ENCODE measurements at regions not wholly inside any gene's neighbourhood (a gene's known extent, or its start where the extent isn't known, plus 50 kb on each side); places are given as distances from the start of the nearest gene placed in this dataset.

DNA sequence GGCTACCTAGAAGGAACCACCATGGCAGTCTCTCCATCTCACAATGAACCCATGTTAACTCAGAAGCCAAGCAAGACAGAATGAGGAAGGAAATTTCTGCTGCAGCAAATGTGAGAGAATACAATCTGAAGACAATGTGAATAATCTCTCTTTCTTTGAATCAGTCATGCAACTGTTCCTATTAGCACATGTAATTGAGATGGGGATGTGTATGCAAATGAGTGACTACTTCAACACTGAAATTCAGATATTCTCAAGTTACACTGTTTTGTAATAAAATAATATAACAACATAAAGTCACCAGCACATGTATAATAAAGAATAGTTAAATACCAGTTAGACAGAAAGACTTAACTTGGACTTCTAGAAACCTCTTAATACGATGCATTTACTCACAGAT is 1200.6 kb upstream of the PIK3C3 start:
- Histone ChIP-seq H3K14ac (ENCODE audit: low read length) (no peak overlapping the region), H3K4me2 (ENCODE audit: insufficient read depth, low read length, poor library complexity, severe bottlenecking) (no peak overlapping the region), H3K4me1 (ENCODE audit: control insufficient read depth in 2 of 2, insufficient read depth in 1 of 2, low read depth in 1 of 2, low read length in 2 of 2) (no peaks in the 10 kb centered on the region), H2AK5ac (ENCODE audit: low read depth, low read length) (no peak overlapping the region), H2AFZ (ENCODE audit: low read length) (no peak overlapping the region), H3K9ac (ENCODE audit: low read depth, low read length, poor library complexity) (no peak overlapping the region), H4K8ac (ENCODE audit: low read depth, low read length) (no peak overlapping the region), H3K79me1 (ENCODE audit: low read depth, low read length) (no peaks in the 10 kb centered on the region), H3K18ac (ENCODE audit: low read length) (no peak overlapping the region), H3K4me3 (ENCODE audit: low read length in 2 of 2) (no peak overlapping the region), H2BK120ac (ENCODE audit: low read depth, low read length) (no peak overlapping the region), H3K27me3 (ENCODE audit: control insufficient read depth in 3 of 3, insufficient read depth in 3 of 3, low read depth in 1 of 3, low read length in 3 of 3) (no peaks in the 10 kb centered on the region), H2BK12ac (ENCODE audit: low read length) (no peak overlapping the region), H3K27ac (replicated peaks; ENCODE audit: low read length) (no peak overlapping the region), H3K36me3 (replicated peaks in 1 of 2; ENCODE audit: control insufficient read depth in 2 of 2, insufficient read depth in 2 of 2, low read length in 2 of 2) (no peaks in the 10 kb centered on the region), H2BK15ac (ENCODE audit: low read length) (no peak overlapping the region), H3K4ac (ENCODE audit: low read length) (no peak overlapping the region), H3K9me3 (replicated peaks in 1 of 2; ENCODE audit: control insufficient read depth in 2 of 2, insufficient read depth in 1 of 2, low read depth in 1 of 2, low read length in 2 of 2) (peaks cover 0 to 2% of the 10 kb centered on the region in 2 donors), H2BK5ac (ENCODE audit: low read length) (no peak overlapping the region), H3K23ac (ENCODE audit: low read depth, low read length, poor library complexity) (no peak overlapping the region), H4K91ac (ENCODE audit: low read depth, low read length, poor library complexity) (no peak overlapping the region)
- WGBS, 2 donors (ENCODE audit: extremely low coverage in 2 of 2, insufficient read length in 2 of 2, insufficient replicate concordance in 1 of 2) = no CpG with 5 or more reads among the region's 1 CpG
- DNase-seq (ENCODE audit: low spot score) = no peak

DNA sequence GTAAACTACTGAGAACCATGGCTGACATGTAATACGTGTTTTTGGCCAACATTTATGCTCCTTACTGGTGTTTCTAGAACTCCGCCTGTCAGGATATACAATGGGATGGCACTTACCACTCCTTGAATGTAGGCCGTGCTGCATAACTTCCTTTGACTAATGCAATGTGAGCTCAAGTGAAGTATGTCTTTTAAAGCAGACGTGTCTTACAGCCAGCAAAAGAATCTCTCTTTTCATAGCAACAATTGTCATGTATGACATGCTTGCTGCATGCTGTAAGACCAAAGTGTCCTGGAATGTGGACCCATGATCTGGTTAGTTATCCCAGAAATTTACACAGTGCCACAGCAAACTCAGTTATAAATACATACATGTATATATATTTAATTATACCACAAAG is 1202.7 kb upstream of the PIK3C3 start:
- no peak overlapping the region for H2BK5ac ChIP-seq (ENCODE audit: low read length)
- no peaks in the 10 kb centered on the region for H3K4me1 ChIP-seq (ENCODE audit: control insufficient read depth in 2 of 2, insufficient read depth in 1 of 2, low read depth in 1 of 2, low read length in 2 of 2)
- peaks cover 0 to 2% of the 10 kb centered on the region in 2 donors for H3K9me3 ChIP-seq (replicated peaks in 1 of 2; ENCODE audit: control insufficient read depth in 2 of 2, insufficient read depth in 1 of 2, low read depth in 1 of 2, low read length in 2 of 2)
- no peak overlapping the region for H2AK5ac ChIP-seq (ENCODE audit: low read depth, low read length)
- no CpG with 5 or more reads among the region's 4 CpGs for WGBS, 2 donors (ENCODE audit: extremely low coverage in 2 of 2, insufficient read length in 2 of 2, insufficient replicate concordance in 1 of 2)
- H3K4ac ChIP-seq (ENCODE audit: low read length) = no peak overlapping the region
- no peaks in the 10 kb centered on the region for H3K27me3 ChIP-seq (ENCODE audit: control insufficient read depth in 3 of 3, insufficient read depth in 3 of 3, low read depth in 1 of 3, low read length in 3 of 3)
- H2BK15ac ChIP-seq (ENCODE audit: low read length) = no peak overlapping the region
- H2BK12ac ChIP-seq (ENCODE audit: low read length) = no peak overlapping the region
- no peak for DNase-seq (ENCODE audit: low spot score)
- H3K79me1 ChIP-seq (ENCODE audit: low read depth, low read length) = no peaks in the 10 kb centered on the region
- no peak overlapping the region for H3K4me3 ChIP-seq (ENCODE audit: low read length in 2 of 2)
- H2BK120ac ChIP-seq (ENCODE audit: low read depth, low read length) = no peak overlapping the region
- H3K14ac ChIP-seq (ENCODE audit: low read length) = no peak overlapping the region
- no peak overlapping the region for H3K9ac ChIP-seq (ENCODE audit: low read depth, low read length, poor library complexity)
- no peak overlapping the region for H4K91ac ChIP-seq (ENCODE audit: low read depth, low read length, poor library complexity)
- no peak overlapping the region for H3K27ac ChIP-seq (replicated peaks; ENCODE audit: low read length)
- H3K36me3 ChIP-seq (replicated peaks in 1 of 2; ENCODE audit: control insufficient read depth in 2 of 2, insufficient read depth in 2 of 2, low read length in 2 of 2) = no peaks in the 10 kb centered on the region
- H4K8ac ChIP-seq (ENCODE audit: low read depth, low read length) = no peak overlapping the region
- no peak overlapping the region for H3K18ac ChIP-seq (ENCODE audit: low read length)
- H3K4me2 ChIP-seq (ENCODE audit: insufficient read depth, low read length, poor library complexity, severe bottlenecking) = no peak overlapping the region
- no peak overlapping the region for H2AFZ ChIP-seq (ENCODE audit: low read length)
- no peak overlapping the region for H3K23ac ChIP-seq (ENCODE audit: low read depth, low read length, poor library complexity)

DNA sequence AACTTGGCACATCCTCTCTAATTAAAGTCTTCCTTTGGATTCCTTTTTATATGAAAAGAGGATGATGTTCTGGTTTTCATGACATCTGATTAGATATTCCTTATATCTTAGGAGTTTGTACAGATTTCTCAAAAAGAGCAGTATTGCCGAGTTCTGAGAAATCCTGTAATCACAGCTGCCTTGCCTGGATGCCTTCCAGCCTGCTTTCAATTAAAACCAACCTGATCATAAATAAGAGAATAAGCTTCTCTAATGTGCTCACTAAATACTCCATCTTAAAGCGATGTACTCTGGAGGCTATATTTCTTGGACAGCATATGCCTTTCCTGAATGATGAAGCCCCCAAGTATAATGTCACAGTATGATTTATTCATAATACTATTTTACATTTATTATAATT is 1203.8 kb upstream of the PIK3C3 start:
- Histone ChIP-seq H3K27ac (replicated peaks; ENCODE audit: low read length) (no peak overlapping the region), H2BK15ac (ENCODE audit: low read length) (no peak overlapping the region), H3K14ac (ENCODE audit: low read length) (no peak overlapping the region), H3K4ac (ENCODE audit: low read length) (no peak overlapping the region), H2AK5ac (ENCODE audit: low read depth, low read length) (no peak overlapping the region), H3K36me3 (replicated peaks in 1 of 2; ENCODE audit: control insufficient read depth in 2 of 2, insufficient read depth in 2 of 2, low read length in 2 of 2) (no peaks in the 10 kb centered on the region), H2BK12ac (ENCODE audit: low read length) (no peak overlapping the region), H2BK120ac (ENCODE audit: low read depth, low read length) (no peak overlapping the region), H2AFZ (ENCODE audit: low read length) (no peak overlapping the region), H2BK5ac (ENCODE audit: low read length) (no peak overlapping the region), H3K4me2 (ENCODE audit: insufficient read depth, low read length, poor library complexity, severe bottlenecking) (no peak overlapping the region), H4K91ac (ENCODE audit: low read depth, low read length, poor library complexity) (no peak overlapping the region), H3K18ac (ENCODE audit: low read length) (no peak overlapping the region), H4K8ac (ENCODE audit: low read depth, low read length) (no peak overlapping the region), H3K27me3 (ENCODE audit: control insufficient read depth in 3 of 3, insufficient read depth in 3 of 3, low read depth in 1 of 3, low read length in 3 of 3) (no peaks in the 10 kb centered on the region), H3K9ac (ENCODE audit: low read depth, low read length, poor library complexity) (no peak overlapping the region), H3K4me1 (ENCODE audit: control insufficient read depth in 2 of 2, insufficient read depth in 1 of 2, low read depth in 1 of 2, low read length in 2 of 2) (no peaks in the 10 kb centered on the region), H3K23ac (ENCODE audit: low read depth, low read length, poor library complexity) (no peak overlapping the region), H3K9me3 (replicated peaks in 1 of 2; ENCODE audit: control insufficient read depth in 2 of 2, insufficient read depth in 1 of 2, low read depth in 1 of 2, low read length in 2 of 2) (no peaks in the 10 kb centered on the region), H3K4me3 (ENCODE audit: low read length in 2 of 2) (no peak overlapping the region), H3K79me1 (ENCODE audit: low read depth, low read length) (no peaks in the 10 kb centered on the region)
- no peak for DNase-seq (ENCODE audit: low spot score)
- WGBS, 2 donors (ENCODE audit: extremely low coverage in 2 of 2, insufficient read length in 2 of 2, insufficient replicate concordance in 1 of 2) = no CpG with 5 or more reads among the region's 2 CpGs

DNA sequence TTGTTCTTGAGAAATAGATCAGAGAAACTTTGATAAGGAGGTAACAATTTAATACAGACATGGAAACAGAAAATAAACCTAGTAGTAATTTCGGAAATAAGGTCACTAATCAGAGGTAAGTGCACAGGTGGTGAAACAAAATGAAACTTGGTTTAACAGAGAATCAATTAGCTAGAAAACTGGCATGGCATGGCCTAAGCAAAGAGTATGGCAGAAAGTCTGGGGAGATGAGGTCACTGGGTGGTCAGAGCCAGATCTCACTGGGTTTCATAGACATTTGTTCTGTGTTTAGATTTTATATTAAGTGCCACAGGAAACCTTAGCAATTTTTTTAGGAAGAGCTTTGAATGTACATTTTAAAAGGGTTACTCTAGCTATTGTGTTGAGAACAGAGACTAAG is 1216.0 kb upstream of the PIK3C3 start:
- H2BK120ac ChIP-seq (ENCODE audit: low read depth, low read length) = no peak overlapping the region
- H3K9ac ChIP-seq (ENCODE audit: low read depth, low read length, poor library complexity) = no peak overlapping the region
- H2BK15ac ChIP-seq (ENCODE audit: low read length) = no peak overlapping the region
- no peaks in the 10 kb centered on the region for H3K27me3 ChIP-seq (ENCODE audit: control insufficient read depth in 3 of 3, insufficient read depth in 3 of 3, low read depth in 1 of 3, low read length in 3 of 3)
- no peak overlapping the region for H3K14ac ChIP-seq (ENCODE audit: low read length)
- H2AFZ ChIP-seq (ENCODE audit: low read length) = no peak overlapping the region
- H3K4me3 ChIP-seq (ENCODE audit: low read length in 2 of 2) = no peak overlapping the region
- H2AK5ac ChIP-seq (ENCODE audit: low read depth, low read length) = no peak overlapping the region
- H2BK12ac ChIP-seq (ENCODE audit: low read length) = no peak overlapping the region
- no peaks in the 10 kb centered on the region for H3K79me1 ChIP-seq (ENCODE audit: low read depth, low read length)
- H3K36me3 ChIP-seq (replicated peaks in 1 of 2; ENCODE audit: control insufficient read depth in 2 of 2, insufficient read depth in 2 of 2, low read length in 2 of 2) = no peaks in the 10 kb centered on the region
- no peak overlapping the region for H3K4me2 ChIP-seq (ENCODE audit: insufficient read depth, low read length, poor library complexity, severe bottlenecking)
- H3K9me3 ChIP-seq (replicated peaks in 1 of 2; ENCODE audit: control insufficient read depth in 2 of 2, insufficient read depth in 1 of 2, low read depth in 1 of 2, low read length in 2 of 2) = no peaks in the 10 kb centered on the region
- no peak overlapping the region for H4K8ac ChIP-seq (ENCODE audit: low read depth, low read length)
- no peak overlapping the region for H3K18ac ChIP-seq (ENCODE audit: low read length)
- no peaks in the 10 kb centered on the region for H3K4me1 ChIP-seq (ENCODE audit: control insufficient read depth in 2 of 2, insufficient read depth in 1 of 2, low read depth in 1 of 2, low read length in 2 of 2)
- H3K27ac ChIP-seq (replicated peaks; ENCODE audit: low read length) = no peak overlapping the region
- DNase-seq (ENCODE audit: low spot score) = no peak
- H3K4ac ChIP-seq (ENCODE audit: low read length) = no peak overlapping the region
- no peak overlapping the region for H3K23ac ChIP-seq (ENCODE audit: low read depth, low read length, poor library complexity)
- WGBS, 2 donors (ENCODE audit: extremely low coverage in 2 of 2, insufficient read length in 2 of 2, insufficient replicate concordance in 1 of 2) = no CpG with 5 or more reads among the region's 1 CpG
- H2BK5ac ChIP-seq (ENCODE audit: low read length) = no peak overlapping the region
- no peak overlapping the region for H4K91ac ChIP-seq (ENCODE audit: low read depth, low read length, poor library complexity)

Data from neuronal stem cell (in vitro differentiated cells).